ENCODE measurements at regions not wholly inside any gene's neighbourhood (a gene's known extent, or its start where the extent isn't known, plus 50 kb on each side); places are given as distances from the start of the nearest gene placed in this dataset.

- TF ChIP-seq, protein P1, sequence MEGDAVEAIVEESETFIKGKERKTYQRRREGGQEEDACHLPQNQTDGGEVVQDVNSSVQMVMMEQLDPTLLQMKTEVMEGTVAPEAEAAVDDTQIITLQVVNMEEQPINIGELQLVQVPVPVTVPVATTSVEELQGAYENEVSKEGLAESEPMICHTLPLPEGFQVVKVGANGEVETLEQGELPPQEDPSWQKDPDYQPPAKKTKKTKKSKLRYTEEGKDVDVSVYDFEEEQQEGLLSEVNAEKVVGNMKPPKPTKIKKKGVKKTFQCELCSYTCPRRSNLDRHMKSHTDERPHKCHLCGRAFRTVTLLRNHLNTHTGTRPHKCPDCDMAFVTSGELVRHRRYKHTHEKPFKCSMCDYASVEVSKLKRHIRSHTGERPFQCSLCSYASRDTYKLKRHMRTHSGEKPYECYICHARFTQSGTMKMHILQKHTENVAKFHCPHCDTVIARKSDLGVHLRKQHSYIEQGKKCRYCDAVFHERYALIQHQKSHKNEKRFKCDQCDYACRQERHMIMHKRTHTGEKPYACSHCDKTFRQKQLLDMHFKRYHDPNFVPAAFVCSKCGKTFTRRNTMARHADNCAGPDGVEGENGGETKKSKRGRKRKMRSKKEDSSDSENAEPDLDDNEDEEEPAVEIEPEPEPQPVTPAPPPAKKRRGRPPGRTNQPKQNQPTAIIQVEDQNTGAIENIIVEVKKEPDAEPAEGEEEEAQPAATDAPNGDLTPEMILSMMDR (IDR thresholded peaks at IDR 0.05; ENCODE audit: low read depth, low read length, missing input control): no peak
- TF ChIP-seq TAF1 (conservative IDR thresholded peaks at IDR 0.05) (no peak), HNF4G (IDR thresholded peaks at IDR 0.05) (no peak), EGR1 (IDR thresholded peaks at IDR 0.05; ENCODE audit: low read depth in 2 of 2) (no peak)
- TF ChIP-seq, protein P2, sequence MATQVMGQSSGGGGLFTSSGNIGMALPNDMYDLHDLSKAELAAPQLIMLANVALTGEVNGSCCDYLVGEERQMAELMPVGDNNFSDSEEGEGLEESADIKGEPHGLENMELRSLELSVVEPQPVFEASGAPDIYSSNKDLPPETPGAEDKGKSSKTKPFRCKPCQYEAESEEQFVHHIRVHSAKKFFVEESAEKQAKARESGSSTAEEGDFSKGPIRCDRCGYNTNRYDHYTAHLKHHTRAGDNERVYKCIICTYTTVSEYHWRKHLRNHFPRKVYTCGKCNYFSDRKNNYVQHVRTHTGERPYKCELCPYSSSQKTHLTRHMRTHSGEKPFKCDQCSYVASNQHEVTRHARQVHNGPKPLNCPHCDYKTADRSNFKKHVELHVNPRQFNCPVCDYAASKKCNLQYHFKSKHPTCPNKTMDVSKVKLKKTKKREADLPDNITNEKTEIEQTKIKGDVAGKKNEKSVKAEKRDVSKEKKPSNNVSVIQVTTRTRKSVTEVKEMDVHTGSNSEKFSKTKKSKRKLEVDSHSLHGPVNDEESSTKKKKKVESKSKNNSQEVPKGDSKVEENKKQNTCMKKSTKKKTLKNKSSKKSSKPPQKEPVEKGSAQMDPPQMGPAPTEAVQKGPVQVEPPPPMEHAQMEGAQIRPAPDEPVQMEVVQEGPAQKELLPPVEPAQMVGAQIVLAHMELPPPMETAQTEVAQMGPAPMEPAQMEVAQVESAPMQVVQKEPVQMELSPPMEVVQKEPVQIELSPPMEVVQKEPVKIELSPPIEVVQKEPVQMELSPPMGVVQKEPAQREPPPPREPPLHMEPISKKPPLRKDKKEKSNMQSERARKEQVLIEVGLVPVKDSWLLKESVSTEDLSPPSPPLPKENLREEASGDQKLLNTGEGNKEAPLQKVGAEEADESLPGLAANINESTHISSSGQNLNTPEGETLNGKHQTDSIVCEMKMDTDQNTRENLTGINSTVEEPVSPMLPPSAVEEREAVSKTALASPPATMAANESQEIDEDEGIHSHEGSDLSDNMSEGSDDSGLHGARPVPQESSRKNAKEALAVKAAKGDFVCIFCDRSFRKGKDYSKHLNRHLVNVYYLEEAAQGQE (IDR thresholded peaks at IDR 0.05): no peak
Measured at GRCh38 chr21:38619992-38620479, 121.8 kb upstream of the ERG start.

Data from liver (tissue), 3 donors.